NCI-H446 treated with DMSO at 0.1 percent for 48 hours (cell line): ENCODE measurements at regions not wholly inside any gene's neighbourhood (a gene's known extent, or its start where the extent isn't known, plus 50 kb on each side); places are given as distances from the start of the nearest gene placed in this dataset.

ENCODE experiments used
- DNase-seq: peaks from one replicate; lab custom pipeline; 2025; lab: John Stamatoyannopoulos, UW

DNA sequence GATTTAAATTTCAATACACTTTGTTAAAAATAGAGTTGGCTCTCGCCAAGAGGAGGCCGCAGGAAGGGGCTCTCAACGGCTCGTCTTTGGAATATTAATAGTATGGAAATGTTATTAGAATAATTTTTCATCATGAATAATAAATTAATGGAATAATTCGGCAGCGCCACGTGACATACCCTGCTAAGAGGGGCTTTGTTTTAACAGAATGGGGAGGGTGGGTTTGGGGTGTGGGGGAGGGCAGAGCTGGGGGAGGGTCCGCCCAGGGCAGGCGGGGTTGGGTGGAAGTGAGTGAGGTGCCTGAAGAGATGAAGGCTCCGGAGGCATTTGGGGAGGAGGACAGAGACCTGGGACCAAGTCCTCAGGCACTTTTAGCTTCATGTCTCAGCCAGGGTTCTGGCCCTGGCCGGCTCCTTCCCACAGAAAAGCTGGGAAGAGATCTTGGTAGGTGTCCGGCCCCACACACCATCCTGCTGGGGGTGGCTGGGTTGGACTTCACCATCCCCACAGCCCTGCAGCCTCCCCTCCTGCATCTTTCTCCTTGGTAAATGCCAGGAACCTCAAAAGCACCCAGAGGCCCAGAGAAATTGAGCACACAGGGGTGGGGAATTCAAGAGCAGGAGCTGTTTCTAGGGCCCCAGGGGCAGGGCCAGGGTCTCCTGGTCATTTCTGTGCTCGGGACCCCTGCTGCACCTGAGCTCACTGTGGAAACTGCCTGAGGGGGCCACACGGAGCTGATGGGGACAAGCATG lies 93.6 kb upstream of the BHLHE23 start:
- DNase-seq, result no peak

DNA sequence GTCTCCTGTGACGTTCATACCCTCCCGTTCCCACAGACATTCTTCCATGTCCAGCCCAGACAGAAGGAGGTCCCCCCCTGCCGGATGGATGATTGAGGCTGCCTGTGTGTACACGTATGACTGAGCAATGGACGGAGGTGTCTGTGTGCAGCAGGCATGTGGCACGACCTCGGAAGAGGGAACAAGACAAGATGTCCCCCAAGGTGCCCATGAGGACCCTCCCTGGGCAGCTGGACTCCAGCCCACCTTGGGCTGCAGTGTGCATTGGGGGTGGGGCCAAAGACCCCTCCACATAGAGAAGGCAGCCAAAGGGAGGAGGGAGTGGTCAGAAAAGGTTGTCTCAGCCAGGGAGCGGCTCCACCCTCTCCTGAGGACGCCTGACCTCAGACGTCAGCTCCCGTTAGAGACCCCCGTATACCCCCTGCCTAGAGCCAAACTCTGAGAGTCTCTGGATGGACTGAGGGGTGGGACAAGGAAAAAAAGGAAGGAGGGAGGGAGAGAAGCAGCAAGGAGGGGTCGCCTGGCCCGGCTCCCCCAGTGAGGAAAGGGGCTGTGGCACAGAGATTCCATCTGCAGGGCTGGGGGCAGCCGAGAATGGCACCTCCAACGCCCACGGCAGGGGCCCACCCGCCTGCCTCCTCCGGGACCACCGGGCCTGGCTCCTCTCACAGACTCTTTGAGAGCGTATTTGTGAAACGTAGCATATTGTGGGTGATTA lies 92.9 kb upstream of the BHLHE23 start:
- no peak for DNase-seq

DNA sequence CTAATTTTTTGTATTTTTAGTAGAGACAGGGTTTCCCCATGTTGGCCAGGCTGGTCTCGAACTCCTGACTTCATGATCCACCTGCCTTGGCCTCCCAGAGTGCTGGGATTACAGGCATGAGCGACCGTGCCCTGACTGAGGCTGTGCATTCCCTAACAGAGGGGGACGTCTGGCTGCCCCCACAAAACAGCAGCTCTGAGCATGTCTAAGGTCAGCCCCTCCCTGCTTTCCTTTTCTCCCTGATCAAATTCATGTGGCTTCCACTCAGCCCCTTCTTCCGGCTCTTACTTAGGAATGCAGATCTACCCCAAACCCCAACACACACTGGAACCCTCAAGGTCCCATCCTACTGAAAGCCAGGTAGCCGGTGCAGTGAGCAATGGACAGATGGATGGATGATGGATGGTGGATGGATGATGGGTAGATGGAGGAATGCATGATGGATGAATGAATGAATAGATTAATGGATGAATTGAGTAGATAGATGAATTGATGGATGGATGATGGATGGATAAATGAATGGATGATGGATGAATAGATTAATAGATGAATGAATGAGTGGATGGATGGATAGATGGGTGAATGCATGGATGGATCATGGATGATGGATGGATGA lies 91.5 kb upstream of the BHLHE23 start:
- DNase-seq, result no peak

DNA sequence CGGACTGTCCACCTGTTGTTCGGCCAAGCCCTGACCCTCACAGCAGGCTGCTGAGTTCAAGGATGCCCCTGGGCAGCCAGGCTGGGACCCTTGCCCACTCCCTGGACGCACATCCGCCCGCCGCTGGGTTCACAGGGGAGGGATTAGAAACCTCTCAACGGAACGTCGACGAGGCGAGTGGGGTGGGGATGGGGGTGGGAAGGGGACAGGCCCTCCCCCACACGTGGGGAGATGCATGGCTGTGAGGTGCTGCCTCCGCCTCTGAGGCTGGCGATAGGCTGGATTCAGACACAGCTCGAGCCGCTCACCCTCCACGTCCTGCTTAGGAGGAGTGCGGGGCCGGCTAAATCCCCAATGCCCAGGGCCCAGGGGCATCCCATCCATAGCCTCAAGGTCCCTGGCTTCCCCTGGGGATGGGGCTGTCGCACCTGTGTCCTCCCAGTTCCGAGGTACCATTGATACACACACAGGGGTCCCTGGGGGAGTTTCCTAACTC lies 90.6 kb upstream of the BHLHE23 start:
- no peak for DNase-seq

DNA sequence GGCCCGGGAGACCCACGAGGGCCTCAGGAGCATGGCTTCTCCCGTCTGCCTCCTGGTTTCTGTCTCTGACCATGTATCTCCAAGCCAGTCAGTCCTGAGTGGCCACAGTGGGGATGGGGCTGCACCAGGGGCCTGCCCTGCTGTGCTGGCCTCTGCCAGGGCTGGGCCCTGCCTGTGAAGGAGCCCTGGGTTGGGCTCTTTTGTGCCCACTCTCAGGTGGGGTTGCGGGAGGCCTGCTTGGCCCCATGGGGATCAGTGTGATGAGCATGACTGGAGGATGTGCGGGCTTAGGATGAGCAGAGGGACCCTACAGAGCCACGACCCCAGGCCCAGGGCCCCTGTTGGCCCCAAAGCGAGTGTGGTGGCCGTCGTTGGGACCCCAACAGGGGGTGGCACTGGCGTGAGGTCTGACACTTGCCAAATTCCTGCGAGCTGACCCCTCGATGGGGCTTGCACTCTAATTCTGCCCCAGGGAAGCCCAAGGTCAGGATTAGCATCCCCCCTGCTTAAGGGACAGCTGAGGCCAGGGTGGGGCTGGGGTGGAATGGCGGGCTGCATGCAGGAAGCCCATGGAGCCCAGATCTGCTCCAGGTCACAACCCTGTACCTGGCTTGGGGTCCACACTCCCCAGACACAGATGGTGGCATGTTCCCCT lies 90.0 kb upstream of the BHLHE23 start:
- DNase-seq, result no peak

DNA sequence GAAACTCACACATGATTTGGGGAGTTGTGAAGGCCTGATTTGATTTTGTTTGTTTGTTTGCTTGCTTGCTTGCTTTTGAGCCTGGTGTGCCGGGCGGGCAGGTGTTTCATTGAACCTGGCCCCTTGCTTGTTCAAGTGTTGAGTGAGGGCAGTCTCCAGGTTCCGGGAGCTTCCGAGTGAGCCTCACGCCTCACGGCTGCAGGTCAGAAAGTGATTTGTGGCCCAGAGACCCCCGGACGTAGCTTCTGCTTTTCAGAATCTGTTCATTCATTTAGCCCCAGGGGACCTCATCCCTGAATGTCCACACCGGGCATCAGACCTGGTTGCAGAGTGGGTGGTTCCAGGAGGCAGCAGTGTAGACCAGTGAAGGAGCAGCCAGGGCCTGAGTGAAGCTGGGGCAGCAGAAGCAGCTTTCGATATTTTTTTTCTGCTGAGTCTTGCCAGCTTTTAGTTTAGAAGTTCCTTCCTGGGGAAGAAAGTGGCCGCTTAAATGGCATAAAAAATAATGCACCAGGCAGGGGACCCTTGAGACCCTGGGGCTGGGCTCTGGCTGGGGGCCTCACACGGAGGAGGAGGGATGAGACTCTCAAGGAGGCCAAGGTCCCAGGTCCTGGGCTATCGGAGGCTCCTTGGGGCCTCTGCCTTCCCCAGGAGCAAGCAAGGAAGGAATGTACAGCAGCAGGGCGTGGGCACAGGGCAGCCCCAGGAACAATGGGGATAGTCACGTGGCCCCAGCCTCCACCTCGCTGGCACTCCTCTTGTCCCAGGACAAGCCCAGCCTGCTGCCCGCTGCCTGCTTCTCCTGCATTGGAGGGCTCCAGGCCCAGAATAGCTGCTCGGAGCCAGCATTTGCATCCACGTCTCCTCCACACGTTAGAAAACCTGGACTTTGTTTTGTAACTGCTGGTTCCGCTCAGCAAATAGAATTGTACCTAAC lies 89.2 kb upstream of the BHLHE23 start:
- DNase-seq, result no peak

DNA sequence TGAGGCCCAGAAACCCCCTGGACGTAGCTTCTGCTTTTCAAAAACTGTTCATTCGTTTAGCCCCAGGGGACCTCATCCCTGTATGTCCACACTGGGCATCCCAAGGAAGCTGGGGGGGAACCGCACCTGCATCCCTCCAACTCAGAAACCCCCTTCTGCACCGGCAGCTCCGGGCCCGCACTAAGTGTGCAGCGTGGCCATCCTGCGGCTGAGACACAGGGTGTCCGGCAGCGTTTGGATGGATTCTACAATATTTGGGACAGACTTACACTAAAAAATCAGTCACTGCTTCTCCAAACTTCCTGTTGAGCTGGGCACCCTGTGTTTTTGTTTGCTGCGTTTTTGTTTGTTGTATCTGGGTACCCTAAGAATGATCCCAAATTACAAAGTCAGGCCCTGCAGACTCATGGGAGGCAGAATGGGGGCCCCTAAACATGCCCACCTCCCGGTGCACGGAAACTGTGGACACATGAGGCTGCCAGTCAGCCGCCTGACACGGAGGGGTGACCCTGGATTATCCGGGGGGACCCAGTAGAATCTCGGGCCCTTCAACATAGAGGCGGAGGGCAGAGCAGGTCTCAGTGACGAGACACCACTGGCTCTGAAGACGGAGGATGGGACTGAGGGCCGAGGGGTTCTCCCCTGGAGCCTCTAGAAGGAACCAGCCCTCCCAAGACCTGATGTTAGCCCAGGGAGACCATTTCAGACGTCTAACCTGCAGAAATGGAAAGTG lies 88.2 kb upstream of the BHLHE23 start:
- no peak for DNase-seq

DNA sequence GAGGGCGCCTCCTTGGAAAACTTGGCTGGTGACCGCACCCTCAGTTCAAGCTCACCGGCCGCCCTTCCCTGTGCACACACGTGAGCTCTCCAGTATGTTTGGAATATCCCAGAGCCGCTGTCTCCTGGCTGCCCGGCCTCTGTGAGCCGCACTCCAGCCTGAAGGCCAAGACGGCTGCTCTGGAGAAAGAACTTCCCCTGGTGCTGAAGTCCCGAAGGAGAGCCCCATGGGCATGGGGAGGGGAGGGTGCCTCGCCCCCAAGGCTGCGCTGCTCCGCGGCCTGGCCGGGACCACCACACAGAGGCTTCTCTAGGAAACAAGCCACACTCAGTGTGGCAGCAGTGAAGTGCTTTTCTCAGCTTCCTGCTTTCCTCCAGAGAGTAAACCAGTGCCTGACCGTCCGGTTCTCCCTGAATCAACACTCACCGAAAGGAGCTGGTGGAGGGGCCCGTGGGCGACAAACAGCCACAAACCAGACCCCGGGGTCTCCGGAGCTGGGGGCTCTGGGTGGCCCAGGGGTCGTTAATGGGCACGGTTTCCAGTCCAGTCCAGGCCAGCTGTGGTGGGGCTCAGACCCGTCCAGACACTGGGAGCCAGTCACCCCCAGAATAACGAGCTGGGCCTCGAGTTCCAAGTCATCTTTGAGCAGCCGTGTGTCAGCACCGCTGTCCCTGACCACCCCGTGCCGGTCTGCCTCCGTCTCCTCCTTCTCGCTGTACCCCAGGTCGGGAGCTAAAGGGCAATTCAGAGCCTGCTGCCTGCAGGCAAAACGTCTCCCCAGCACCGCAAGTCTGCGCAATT lies 87.4 kb upstream of the BHLHE23 start:
- DNase-seq, result no peak

DNA sequence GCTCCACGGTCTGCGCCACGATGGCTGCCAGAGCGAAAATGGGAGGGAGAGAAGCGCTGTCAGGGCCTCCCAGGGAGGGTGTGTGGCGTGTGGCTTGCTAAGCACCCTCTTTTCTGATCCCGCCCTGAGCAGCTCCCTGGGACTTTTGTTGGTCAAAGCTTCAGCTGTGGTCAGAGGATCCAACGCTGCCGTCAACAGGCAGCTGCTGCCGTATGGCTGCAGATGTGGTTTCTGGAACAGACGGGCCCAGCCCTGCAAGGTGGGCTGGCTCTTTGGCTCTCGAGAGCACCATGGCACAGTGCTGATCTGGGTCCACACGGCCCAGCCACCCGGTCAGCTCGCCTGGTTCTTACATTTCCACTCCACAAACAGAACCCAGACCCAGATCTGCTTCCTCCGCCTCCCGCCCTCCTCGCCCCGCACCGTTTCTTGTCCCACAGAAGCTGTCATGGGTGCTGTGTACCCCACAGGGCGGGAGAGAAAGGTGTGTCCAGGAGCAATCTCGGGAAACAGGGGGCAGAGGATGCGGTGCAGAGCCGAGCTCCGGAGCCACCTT lies 86.0 kb upstream of the BHLHE23 start:
- DNase-seq, result no peak

DNA sequence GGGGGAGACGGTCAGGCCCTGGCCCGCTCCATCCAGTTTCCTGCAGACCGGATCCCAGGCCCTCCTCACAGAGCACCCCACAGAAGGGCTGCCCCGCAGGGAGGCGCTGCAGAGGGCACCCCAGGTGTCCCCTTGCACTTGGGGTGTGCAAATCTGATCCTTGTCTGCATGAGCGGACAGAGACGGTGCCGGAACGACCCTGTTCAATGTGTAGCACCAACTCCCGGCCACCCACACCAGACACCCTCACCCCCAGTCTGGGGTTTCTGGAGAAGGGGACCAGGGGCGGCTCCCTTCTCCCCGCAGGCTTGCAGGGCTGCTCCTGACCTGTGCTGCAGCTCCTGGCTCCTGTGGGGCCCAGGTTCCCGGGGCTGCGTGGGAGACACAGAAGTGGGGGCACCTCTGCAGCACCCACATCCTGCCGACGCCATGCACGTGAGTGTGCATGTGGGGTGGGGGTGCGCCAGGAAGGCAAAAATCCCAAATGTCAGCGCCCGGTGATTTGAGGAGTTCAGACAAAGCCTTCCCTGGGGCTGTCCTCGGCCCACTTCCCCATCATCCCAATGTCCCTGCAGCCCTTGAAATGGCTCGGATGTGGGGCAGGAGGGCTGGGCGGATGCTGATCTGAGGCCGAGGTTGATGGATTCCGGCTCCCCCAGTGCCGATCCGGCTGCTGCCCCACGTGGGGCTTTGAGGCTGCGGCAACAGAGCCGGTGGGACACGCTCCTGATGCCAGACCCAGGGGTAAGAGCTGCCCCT lies 85.3 kb upstream of the BHLHE23 start:
- no peak for DNase-seq

DNA sequence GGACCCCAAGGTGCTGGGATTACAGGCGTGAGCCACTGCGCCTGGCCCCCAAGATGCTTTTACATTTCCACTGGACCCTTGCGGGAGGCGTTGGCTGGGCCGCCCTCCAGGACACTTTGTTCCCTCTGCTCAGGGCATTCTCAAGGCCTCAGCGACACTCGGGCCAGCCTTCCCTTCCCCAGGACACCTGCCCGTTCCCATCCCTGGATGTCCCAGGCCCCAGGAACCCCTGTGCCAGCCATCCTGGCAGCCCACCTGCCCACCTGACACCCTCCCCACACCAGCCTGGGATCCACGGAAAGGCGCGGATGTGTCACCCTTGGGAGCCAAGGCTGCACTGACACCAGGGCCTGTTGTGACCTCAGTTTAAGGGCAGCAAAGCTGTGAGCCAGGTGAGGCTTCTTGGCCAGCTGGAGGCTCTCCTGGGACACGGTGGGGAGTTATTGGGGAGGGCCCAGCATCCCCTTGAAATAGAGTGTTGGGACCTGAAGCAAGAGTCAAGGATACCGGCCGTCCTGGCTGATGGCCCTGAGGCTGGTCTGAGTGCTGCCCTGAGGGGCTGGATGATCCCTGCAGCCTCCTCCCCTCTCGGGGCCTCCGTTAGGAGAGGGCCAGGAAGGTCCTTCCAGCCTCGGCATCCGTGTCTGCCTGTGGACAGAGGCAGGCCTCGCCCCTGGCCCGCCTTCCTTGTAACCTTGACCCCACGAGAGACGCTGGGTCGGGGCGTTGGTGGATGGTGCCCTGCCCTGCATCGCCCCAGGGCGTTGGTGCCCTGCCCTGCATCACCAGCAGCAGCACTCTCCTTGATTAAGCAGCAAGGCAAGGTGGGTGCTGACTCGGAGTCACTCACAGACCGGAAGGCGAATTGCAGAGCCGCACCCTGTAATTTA lies 84.2 kb upstream of the BHLHE23 start:
- no peak for DNase-seq

DNA sequence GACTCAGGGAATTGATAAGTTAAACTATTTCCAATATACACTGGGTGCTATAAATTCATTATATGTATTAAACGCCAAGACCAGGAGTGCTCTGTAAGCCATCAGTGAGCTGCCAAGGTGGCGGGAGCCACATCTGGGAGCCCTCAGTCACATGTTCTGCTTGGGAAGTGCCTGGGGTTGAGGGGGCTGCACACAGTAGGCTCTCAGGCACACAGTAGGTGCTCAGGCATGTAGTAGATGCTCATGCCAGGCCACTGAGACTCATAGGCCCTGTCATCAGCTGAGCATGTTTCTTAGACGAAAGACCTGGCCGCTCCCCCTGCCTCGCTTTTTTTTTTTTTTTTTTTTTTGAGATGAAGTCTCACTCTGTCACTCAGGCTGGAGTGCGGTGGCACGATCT lies 83.3 kb upstream of the BHLHE23 start:
- no peak for DNase-seq

DNA sequence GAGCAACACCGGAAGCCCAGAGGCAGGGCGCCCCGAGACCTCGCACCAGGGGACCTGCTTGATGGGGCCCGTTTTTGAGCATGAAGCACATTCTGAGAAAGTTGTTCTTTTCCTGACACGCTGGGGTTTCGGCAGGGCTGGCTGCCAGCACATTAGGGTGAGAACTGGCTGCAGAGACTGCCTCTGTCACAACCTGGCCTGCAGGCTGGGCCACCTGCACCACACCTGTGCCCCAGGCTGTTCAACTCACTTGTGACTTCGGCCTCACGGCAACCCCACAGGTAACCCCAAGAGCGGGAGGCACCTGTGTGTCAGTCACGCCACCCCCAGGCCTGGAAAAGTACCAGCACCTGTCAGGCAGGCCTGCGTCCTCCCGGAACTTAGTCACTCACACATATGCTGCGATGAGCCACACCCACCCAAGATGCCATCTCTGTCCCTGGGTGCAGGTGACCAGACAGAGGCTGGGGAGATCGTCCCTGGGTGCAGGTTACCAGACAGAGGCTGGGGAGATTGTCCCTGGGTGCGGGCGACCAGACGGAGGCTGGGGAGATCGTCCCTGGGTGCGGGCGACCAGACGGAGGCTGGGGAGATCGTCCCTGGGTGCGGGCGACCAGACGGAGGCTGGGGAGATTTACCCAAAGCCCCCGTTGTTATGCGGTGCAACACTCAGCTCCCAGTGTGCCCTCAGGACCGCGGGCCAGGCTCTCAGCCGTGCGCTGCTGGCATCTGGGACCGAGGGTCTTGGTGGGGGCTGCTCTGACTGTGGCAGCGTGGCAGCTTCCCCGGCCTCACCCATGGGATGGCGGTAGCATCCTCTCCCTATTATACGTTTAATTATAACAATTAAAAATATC lies 82.5 kb upstream of the BHLHE23 start:
- DNase-seq, result no peak

DNA sequence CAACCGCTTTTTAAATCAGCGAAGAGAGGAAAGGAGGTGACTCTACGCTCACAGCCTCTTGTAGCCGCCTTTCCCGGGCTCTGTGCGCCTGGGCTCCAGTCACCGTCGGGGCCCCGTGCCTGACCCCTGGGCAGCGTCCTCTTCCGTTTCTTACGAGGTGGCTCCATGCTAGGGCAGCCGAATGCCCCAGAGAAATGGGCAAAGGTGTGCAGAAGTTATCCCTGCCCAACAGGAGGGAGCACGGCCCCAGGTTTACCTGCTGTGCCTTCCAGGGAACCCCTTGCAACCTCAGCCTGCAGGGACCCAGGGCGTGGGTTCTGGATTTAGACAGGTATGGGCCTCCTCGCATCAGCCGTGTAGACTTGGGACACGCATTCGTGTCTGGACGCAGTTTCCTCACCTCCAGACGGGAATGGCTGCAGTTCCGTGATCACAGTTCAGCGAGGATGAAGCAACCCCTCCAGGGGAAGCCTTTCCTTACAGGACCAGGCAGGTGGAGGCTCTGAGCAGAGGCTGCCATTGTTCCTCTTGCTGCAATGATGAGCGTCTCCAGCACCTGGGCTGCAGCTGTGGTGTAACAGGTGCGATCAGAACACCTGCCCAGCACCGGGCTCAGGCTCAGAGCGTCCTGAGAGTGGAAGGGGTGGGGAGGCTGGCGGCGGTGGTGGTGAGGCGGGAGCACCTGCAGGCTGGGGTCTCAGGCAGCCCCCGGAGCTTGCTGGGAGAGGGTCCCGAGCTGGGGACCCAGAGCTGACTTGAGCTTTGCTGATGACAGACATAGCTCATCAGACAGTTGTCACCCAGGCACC lies 81.3 kb upstream of the BHLHE23 start:
- no peak for DNase-seq

DNA sequence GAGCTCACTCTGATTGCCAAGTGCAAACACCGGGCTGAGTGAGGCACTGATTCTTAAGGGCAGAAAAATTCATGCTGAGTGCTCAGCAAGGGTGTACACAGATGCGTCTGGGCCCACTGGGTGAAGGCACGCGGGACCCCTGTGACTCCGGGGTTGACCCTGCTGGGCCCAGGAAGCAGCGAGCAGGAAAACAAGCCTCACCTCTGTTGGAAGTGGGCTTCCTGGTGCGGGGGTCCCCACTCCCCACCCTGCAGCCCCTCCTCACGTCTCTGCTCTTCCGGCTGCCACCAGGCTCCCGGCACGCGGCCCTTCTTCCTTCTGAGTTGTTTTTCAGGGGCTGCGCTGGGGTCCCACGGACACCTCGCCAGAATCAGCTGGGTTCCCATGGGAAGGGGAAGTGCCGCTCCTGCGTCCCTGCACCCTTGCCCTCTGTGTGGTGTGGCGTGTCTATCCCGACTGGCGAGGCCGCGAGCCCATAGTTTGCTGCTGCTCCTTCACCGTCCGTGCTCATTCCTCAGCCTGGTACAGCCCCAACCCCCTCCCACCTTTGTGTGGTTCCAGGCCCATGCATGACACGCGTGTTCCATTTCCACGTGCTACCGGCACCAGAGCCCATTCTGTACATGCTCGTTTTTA lies 80.6 kb upstream of the BHLHE23 start:
- no peak for DNase-seq
